ENCODE measurements at regions not wholly inside any gene's neighbourhood (a gene's known extent, or its start where the extent isn't known, plus 50 kb on each side); places are given as distances from the start of the nearest gene placed in this dataset.
"Not testable (repeated sequence)": the region's sequence is repeated elsewhere in the genome, so short reads cannot be mapped to it uniquely, and the experiment has no call there.

DNA sequence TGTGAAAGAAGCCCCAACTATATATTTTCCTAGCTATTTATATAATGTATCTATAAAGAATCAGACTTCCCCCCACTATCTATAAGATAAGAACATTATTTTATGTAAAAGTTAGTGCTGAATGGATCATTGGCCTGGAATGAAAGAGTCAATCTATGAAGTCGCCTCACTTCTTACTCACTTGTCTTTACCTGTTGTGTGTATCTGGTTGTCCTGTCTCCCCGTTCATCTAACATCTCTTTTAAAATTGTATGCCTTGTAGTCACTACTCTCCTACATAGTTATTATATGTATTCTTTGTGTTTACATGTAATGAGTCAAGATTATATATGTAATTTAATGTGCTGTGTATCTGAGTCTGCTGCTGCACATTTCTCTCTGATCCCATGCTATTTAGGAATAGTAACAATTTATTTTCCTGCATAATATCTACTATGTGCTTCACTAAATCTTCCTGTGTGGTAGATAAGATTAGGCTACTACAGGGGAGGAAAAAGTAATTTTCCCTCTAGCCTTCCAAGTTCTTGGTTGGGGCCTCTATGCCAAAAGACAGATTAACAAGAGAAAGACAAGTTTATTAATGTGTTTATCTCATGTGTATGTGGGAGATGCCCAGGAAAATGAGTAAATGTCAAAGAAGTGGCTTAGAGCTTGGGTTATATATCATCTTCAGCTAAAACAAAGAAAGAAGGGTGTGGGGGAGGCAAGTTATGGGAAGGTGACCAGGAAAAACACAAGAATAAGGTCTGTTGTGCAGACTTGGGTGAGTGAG is 77.6 kb upstream of the FRMPD4 start:
- no peak for DNase-seq

DNA sequence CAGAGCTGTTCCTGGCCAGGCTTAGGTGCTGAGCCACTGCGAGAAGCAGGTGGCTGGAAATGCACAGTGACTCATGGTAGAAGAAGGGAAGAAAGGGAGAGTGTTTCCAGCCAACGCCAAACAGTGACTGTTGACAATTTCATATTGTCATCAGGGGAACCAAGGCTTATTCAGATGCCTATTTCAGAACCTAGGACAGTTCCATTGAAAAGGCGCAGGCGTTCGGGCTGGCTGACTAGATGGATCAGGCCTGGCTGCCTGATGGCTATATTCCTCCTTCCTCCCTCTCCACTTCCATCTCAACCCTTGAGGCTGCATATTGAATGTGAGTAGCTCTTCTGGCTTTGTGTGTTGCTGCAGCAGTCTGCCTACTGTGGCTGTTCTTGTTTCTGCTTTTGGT is 73.0 kb upstream of the FRMPD4 start:
- DNase-seq, result no peak

DNA sequence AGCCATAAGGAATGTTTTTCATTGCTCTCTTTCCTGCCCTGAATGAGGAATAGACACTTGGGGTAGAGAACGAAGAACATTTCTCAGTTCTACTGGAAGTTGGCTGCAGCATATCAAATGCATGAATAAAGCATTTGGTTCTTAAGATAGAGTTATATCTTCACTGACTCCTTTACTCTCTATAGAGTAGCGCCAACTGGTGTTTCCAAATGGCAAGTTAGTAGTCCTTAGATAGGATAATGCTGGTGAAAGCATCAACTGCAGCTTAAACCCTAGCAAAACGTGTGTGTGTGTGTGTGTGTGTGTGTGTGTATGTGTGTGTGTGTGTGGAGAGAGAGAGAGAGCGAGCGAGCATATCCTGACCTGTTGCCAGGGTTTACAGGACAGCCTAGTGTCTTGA is 62.2 kb upstream of the FRMPD4 start:
- DNase-seq, result no peak

DNA sequence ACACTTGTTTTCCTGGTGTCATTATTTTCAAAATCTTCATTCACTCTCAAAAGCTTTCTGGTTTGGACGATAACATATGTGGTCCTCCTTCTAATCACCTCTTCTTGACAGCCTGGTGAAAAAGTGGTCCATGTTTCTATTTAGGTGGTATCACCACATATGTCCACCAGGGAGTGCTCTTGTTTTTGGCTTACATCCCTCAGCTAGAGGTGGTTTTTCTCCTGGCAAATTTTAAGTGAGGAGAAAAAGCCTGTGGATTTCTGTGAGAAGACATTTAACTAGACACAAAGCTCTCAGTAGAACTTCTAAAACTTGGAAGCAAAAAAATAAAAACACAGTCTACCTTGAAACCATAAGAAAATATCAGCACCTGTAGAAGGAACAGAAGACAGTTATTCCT is 58.0 kb upstream of the FRMPD4 start:
- peak; percentile 3 for DNase-seq

DNA sequence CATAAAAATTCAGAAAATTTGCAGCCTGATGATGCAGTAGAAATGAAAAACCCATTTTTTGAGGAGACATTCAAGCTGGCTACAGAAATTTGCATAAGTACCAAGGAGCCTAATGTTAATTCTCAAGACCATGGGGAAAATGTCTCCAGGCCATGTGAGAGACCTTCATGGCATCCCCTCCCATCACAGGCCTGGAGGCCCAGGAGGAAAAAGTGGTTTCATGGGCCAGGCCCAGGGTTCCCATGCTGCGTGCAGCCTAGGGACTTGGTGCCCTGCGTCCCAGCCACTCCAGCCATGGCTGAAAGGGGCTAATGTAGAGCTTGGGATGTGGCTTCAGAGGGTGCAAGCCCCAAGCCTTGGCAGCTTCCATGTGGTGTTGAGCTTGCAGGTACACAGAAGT is 55.3 kb upstream of the FRMPD4 start:
- DNase-seq, result not testable (repeated sequence)

All from suppressor macrophage treated with lipopolysaccharide for 4 hours (primary cell).